ENCODE measurements at regions not wholly inside any gene's neighbourhood (a gene's known extent, or its start where the extent isn't known, plus 50 kb on each side); places are given as distances from the start of the nearest gene placed in this dataset.

DNA sequence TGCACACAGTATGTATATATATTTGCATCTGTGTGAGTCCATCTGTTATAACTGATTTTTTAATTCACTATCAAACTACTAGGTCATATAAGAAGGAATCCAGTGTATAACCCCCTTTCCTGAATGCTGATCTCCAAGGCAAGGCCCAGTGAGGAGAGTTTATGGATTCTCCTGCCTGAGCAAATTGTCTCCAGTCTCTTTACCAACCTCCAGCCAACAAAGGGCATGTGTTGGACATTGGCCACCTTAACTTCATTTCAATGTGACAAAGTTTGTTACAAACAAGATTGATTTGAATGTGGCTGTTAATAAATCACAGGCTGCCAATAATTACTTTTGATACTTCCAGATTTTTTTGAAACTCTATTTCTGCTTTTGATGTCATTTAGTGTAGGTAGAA is 191.6 kb downstream of the HAO1 start:
- intact Hi-C loops (cut with DNase I; ENCODE audit: low total_unique reads) = no loop called here
- H3K9me3 ChIP-seq = no peaks in the 10 kb centered on the region
- TF ChIP-seq POLR2AphosphoS5 (IDR thresholded peaks at IDR 0.05) (no peak), POLR2A (IDR thresholded peaks at IDR 0.05) (no peak), EP300 (IDR thresholded peaks at IDR 0.05; ENCODE audit: low read depth) (no peak), CTCF (IDR thresholded peaks at IDR 0.05) (no peak)

GRCh38 chr20:7754102-7754501 is 186.2 kb downstream of the HAO1 start:
- no peak overlapping the region for H3K4me3 ChIP-seq
- H3K9me3 ChIP-seq = no peaks in the 10 kb centered on the region
- no peaks in the 10 kb centered on the region for H3K4me1 ChIP-seq
- intact Hi-C loops (cut with DNase I; ENCODE audit: low total_unique reads) (no loop called here), in situ Hi-C loops (cut with MboI; ENCODE audit: low pct_ligation_motif_present in 1 of 4, low pct_unique_long_range_greater_than_20kb in 1 of 4, low sequenced_read_pairs in 3 of 4) (no loop called here)
- no peak overlapping the region for H3K27ac ChIP-seq
- DNase-seq = no peak
- WGBS, 2 donors (ENCODE audit: low coverage in 1 of 2) = 94 to 100% methylated on average over 1 of the region's 1 CpG
- TF ChIP-seq CTCF (IDR thresholded peaks at IDR 0.05) (no peak), POLR2AphosphoS5 (IDR thresholded peaks at IDR 0.05) (no peak), EP300 (IDR thresholded peaks at IDR 0.05; ENCODE audit: low read depth) (no peak), POLR2A (IDR thresholded peaks at IDR 0.05) (no peak)
- H3K27me3 ChIP-seq = no peaks in the 10 kb centered on the region
- H3K36me3 ChIP-seq = no peaks in the 10 kb centered on the region

More for the DNA sequence above, 191.6 kb downstream of the HAO1 start:
- no peaks in the 10 kb centered on the region for H3K27me3 ChIP-seq
- H3K4me1 ChIP-seq = no peaks in the 10 kb centered on the region
- DNase-seq = no peak
- in situ Hi-C loops (cut with MboI; ENCODE audit: low pct_ligation_motif_present in 1 of 4, low pct_unique_long_range_greater_than_20kb in 1 of 4, low sequenced_read_pairs in 3 of 4) = no loop called here
- no peaks in the 10 kb centered on the region for H3K36me3 ChIP-seq
- no peak overlapping the region for H3K27ac ChIP-seq
- no peak overlapping the region for H3K4me3 ChIP-seq

DNA sequence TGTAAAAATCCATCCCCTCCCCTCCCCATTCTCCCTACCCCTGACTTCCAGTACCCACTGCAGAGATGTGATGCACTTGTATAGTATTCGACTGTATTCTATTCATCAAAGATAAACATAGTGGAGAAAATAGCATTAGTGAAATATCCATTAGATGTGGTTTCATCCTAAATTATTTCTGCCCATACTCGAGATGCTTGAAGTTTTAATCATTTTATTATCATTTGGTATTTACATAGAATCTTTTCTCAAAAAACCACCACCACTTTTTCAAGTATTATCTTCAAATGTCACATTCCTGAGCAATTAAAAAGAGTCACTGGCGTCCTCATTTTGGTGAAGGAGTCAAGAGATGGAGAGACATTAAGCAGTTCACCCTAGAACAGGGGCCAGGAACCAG is 181.9 kb downstream of the HAO1 start:
- H3K36me3 ChIP-seq = no peaks in the 10 kb centered on the region
- WGBS, 2 donors (ENCODE audit: low coverage in 1 of 2) = 53 to 58% methylated on average over 3 of the region's 3 CpGs
- DNase-seq = no peak
- no peaks in the 10 kb centered on the region for H3K27me3 ChIP-seq
- TF ChIP-seq POLR2A (IDR thresholded peaks at IDR 0.05) = no peak
- TF ChIP-seq EP300 (IDR thresholded peaks at IDR 0.05; ENCODE audit: low read depth) = no peak
- TF ChIP-seq POLR2AphosphoS5 (IDR thresholded peaks at IDR 0.05) = no peak
- TF ChIP-seq CTCF (IDR thresholded peaks at IDR 0.05) = no peak
- H3K9me3 ChIP-seq = no peaks in the 10 kb centered on the region
- intact Hi-C loops (cut with DNase I; ENCODE audit: low total_unique reads) (no loop called here), in situ Hi-C loops (cut with MboI; ENCODE audit: low pct_ligation_motif_present in 1 of 4, low pct_unique_long_range_greater_than_20kb in 1 of 4, low sequenced_read_pairs in 3 of 4) (no loop called here)
- no peak overlapping the region for H3K27ac ChIP-seq
- no peaks in the 10 kb centered on the region for H3K4me1 ChIP-seq
- H3K4me3 ChIP-seq = no peak overlapping the region

DNA sequence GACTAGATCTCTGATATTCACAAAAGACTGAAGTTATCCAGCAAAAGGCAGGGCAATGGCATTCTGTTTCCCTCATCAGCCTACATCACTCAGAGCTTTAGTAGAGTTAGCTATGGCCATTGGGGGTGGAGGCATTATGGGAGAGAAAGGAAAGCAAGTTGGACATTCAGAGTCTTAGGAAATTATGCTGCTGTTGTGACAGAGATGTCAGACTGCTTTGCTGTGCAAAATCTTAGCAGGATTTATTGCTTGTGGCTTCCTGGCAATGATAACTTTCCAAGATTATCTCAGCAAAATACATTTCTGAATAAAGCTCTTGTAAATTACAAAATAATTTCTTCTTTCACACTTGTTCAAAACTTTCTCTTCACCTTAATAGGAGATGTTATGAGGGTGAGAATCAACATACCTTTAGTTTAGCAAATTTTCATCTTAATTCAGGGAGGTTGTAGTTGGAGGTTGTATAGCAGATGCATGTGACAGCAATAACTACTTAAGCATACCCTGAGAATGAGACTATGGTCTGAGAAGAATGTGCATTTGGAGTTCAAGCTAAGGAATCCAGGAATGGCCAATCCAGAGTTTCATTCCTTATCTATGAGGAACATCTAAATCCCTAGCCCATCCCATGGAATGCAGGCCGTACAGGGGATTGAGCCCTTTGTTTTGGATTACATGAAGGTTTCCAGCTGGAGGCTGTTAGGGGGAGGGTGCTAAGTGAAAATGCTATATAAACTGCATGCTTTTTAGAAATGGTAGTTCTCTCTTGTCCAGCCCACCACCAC is 179.8 kb downstream of the HAO1 start:
- Histone ChIP-seq H3K36me3 (no peaks in the 10 kb centered on the region), H3K4me1 (no peaks in the 10 kb centered on the region), H3K4me3 (no peak overlapping the region), H3K9me3 (peaks cover 0 to 4% of the 10 kb centered on the region in 2 donors), H3K27me3 (no peaks in the 10 kb centered on the region), H3K27ac (no peak overlapping the region)
- 60% methylated on average over 1 of the region's 1 CpG; no CpG with 5 or more reads in 1 of the 2 donors for WGBS, 2 donors (ENCODE audit: low coverage in 1 of 2)
- in situ Hi-C loops (cut with MboI; ENCODE audit: low pct_ligation_motif_present in 1 of 4, low pct_unique_long_range_greater_than_20kb in 1 of 4, low sequenced_read_pairs in 3 of 4) (no loop called here), intact Hi-C loops (cut with DNase I; ENCODE audit: low total_unique reads) (no loop called here)
- TF ChIP-seq CTCF (IDR thresholded peaks at IDR 0.05) = no peak
- TF ChIP-seq POLR2A (IDR thresholded peaks at IDR 0.05) = no peak
- TF ChIP-seq EP300 (IDR thresholded peaks at IDR 0.05; ENCODE audit: low read depth) = no peak
- TF ChIP-seq POLR2AphosphoS5 (IDR thresholded peaks at IDR 0.05) = no peak
- DNase-seq = no peak

Measured in transverse colon (tissue), 4 donors.